Coronary artery (tissue), 2 donors: ENCODE measurements at regions not wholly inside any gene's neighbourhood (a gene's known extent, or its start where the extent isn't known, plus 50 kb on each side); places are given as distances from the start of the nearest gene placed in this dataset.

Experiments
- DNase-seq: peaks from one replicate; pipeline ENCODE4 v3.0.0-alpha.2; 2017; ENCODE audit warnings: low spot score
- H3K27ac ChIP-seq, 2 donors: fragments of 200-600 bp; sonication (generic); one replicate each; pipeline ENCODE4 v1.5.1; 2016 to 2019
- H3K4me3 ChIP-seq: fragments of 200-600 bp; sonication (generic); 2 replicates; pipeline ENCODE4 v1.5.1; 2016; ENCODE audit warnings: mild to moderate bottlenecking, moderate library complexity
- CTCF ChIP-seq: fragments of 200-600 bp; sonication (generic); IDR thresholded peaks from one replicate; pipeline ENCODE4 v1.5.1; 2019; ENCODE audit warnings: antibody characterized with exemption

- TF ChIP-seq CTCF, result no peak
- Histone ChIP-seq H3K27ac (no peak overlapping the region), H3K4me3 (no peak overlapping the region)
- DNase-seq, result no peak
These were observed 484.6 kb downstream of the GATA3 start for GRCh38 chr10:8539056-8539455.

- TF ChIP-seq CTCF, result no peak
- Histone ChIP-seq H3K27ac (no peak overlapping the region), H3K4me3 (no peak overlapping the region)
- no peak for DNase-seq
These were observed 489.0 kb downstream of the GATA3 start for GRCh38 chr10:8543361-8544056.

GRCh38 chr10:8544057-8544380 is 489.5 kb downstream of the GATA3 start:
- TF ChIP-seq CTCF, result no peak
- no peak for DNase-seq
- H3K27ac ChIP-seq, result no peak overlapping the region
- no peak overlapping the region for H3K4me3 ChIP-seq

- no peak for DNase-seq
- Histone ChIP-seq H3K4me3 (no peak overlapping the region), H3K27ac (no peak overlapping the region)
- TF ChIP-seq CTCF, result no peak
These were observed 490.0 kb downstream of the GATA3 start for GRCh38 chr10:8544500-8544899.

GRCh38 chr10:8554574-8554973 is 500.1 kb downstream of the GATA3 start:
- no peak overlapping the region for H3K4me3 ChIP-seq
- no peak for DNase-seq
- no peak for TF ChIP-seq CTCF

GRCh38 chr10:8556321-8556720 is 501.8 kb downstream of the GATA3 start:
- H3K27ac ChIP-seq, result no peak overlapping the region
- DNase-seq, result no peak
- H3K4me3 ChIP-seq, result no peak overlapping the region
- no peak for TF ChIP-seq CTCF

More at GRCh38 chr10:8554574-8554973, 500.1 kb downstream of the GATA3 start:
- no peak overlapping the region for H3K27ac ChIP-seq

- no peak for DNase-seq
- TF ChIP-seq CTCF, result no peak
- Histone ChIP-seq H3K4me3 (no peak overlapping the region), H3K27ac (no peak overlapping the region)
These were observed 509.0 kb downstream of the GATA3 start for GRCh38 chr10:8563478-8563877.
